ENCODE measurements at regions not wholly inside any gene's neighbourhood (a gene's known extent, or its start where the extent isn't known, plus 50 kb on each side); places are given as distances from the start of the nearest gene placed in this dataset.

GRCh38 chr12:107470645-107471044 lies 215.0 kb upstream of the PWP1 start:
- no peak overlapping the region for H3K27ac ChIP-seq (ENCODE audit: low read depth in 1 of 2, low read length in 1 of 2)
- no peaks in the 10 kb centered on the region for H3K27me3 ChIP-seq (ENCODE audit: control insufficient read depth in 2 of 2, insufficient read depth in 1 of 2, low read length in 1 of 2)
- WGBS: 96% methylated on average over 8 of the region's 8 CpGs
- no peaks in the 10 kb centered on the region for H3K9me3 ChIP-seq (ENCODE audit: control insufficient read depth in 2 of 2, insufficient read depth in 1 of 2, low read length in 1 of 2)
- H3K36me3 ChIP-seq (ENCODE audit: control insufficient read depth in 2 of 2, insufficient read depth in 2 of 2, low read length in 1 of 2): no peaks in the 10 kb centered on the region
- peaks cover 0 to 3% of the 10 kb centered on the region in 2 donors for H3K4me1 ChIP-seq (ENCODE audit: control insufficient read depth in 2 of 2, insufficient read depth in 2 of 2, low read length in 2 of 2)
- no peak overlapping the region for H3K4me3 ChIP-seq (ENCODE audit: low read length in 2 of 2)
- DNase-seq (ENCODE audit: low read depth in 6 of 9, low spot score in 9 of 9): no peak

GRCh38 chr12:107472308-107472707 lies 213.3 kb upstream of the PWP1 start:
- Histone ChIP-seq H3K4me1 (ENCODE audit: control insufficient read depth in 2 of 2, insufficient read depth in 2 of 2, low read length in 2 of 2) (peaks cover 0 to 3% of the 10 kb centered on the region in 2 donors), H3K4me3 (ENCODE audit: low read length in 2 of 2) (no peak overlapping the region), H3K27me3 (ENCODE audit: control insufficient read depth in 2 of 2, insufficient read depth in 1 of 2, low read length in 1 of 2) (no peaks in the 10 kb centered on the region), H3K9me3 (ENCODE audit: control insufficient read depth in 2 of 2, insufficient read depth in 1 of 2, low read length in 1 of 2) (no peaks in the 10 kb centered on the region), H3K27ac (ENCODE audit: low read depth in 1 of 2, low read length in 1 of 2) (no peak overlapping the region), H3K36me3 (ENCODE audit: control insufficient read depth in 2 of 2, insufficient read depth in 2 of 2, low read length in 1 of 2) (no peaks in the 10 kb centered on the region)
- WGBS: 97% methylated on average over 6 of the region's 6 CpGs
- DNase-seq (ENCODE audit: low read depth in 6 of 9, low spot score in 9 of 9): no peak

GRCh38 chr12:107474099-107474498 lies 211.5 kb upstream of the PWP1 start:
- Histone ChIP-seq H3K27me3 (ENCODE audit: control insufficient read depth in 2 of 2, insufficient read depth in 1 of 2, low read length in 1 of 2) (no peaks in the 10 kb centered on the region), H3K4me1 (ENCODE audit: control insufficient read depth in 2 of 2, insufficient read depth in 2 of 2, low read length in 2 of 2) (no peaks in the 10 kb centered on the region), H3K27ac (ENCODE audit: low read depth in 1 of 2, low read length in 1 of 2) (no peak overlapping the region), H3K36me3 (ENCODE audit: control insufficient read depth in 2 of 2, insufficient read depth in 2 of 2, low read length in 1 of 2) (no peaks in the 10 kb centered on the region), H3K4me3 (ENCODE audit: low read length in 2 of 2) (no peak overlapping the region), H3K9me3 (ENCODE audit: control insufficient read depth in 2 of 2, insufficient read depth in 1 of 2, low read length in 1 of 2) (no peaks in the 10 kb centered on the region)
- WGBS: 97% methylated on average over 9 of the region's 9 CpGs
- no peak for DNase-seq (ENCODE audit: low read depth in 6 of 9, low spot score in 9 of 9)

- Histone ChIP-seq H3K4me1 (ENCODE audit: control insufficient read depth in 2 of 2, insufficient read depth in 2 of 2, low read length in 2 of 2) (no peaks in the 10 kb centered on the region), H3K27ac (ENCODE audit: low read depth in 1 of 2, low read length in 1 of 2) (no peak overlapping the region), H3K27me3 (ENCODE audit: control insufficient read depth in 2 of 2, insufficient read depth in 1 of 2, low read length in 1 of 2) (no peaks in the 10 kb centered on the region), H3K4me3 (ENCODE audit: low read length in 2 of 2) (no peak overlapping the region), H3K9me3 (ENCODE audit: control insufficient read depth in 2 of 2, insufficient read depth in 1 of 2, low read length in 1 of 2) (no peaks in the 10 kb centered on the region), H3K36me3 (ENCODE audit: control insufficient read depth in 2 of 2, insufficient read depth in 2 of 2, low read length in 1 of 2) (no peaks in the 10 kb centered on the region)
- DNase-seq (ENCODE audit: low read depth in 6 of 9, low spot score in 9 of 9): no peak
- 91% methylated on average over 4 of the region's 4 CpGs for WGBS
Observed at GRCh38 chr12:107474639-107475539, 210.7 kb upstream of the PWP1 start.

GRCh38 chr12:107475900-107476299 lies 209.7 kb upstream of the PWP1 start:
- no peak for DNase-seq (ENCODE audit: low read depth in 6 of 9, low spot score in 9 of 9)
- H3K4me3 ChIP-seq (ENCODE audit: low read length in 2 of 2): no peak overlapping the region
- H3K4me1 ChIP-seq (ENCODE audit: control insufficient read depth in 2 of 2, insufficient read depth in 2 of 2, low read length in 2 of 2): no peaks in the 10 kb centered on the region
- no peak overlapping the region for H3K27ac ChIP-seq (ENCODE audit: low read depth in 1 of 2, low read length in 1 of 2)
- no peaks in the 10 kb centered on the region for H3K36me3 ChIP-seq (ENCODE audit: control insufficient read depth in 2 of 2, insufficient read depth in 2 of 2, low read length in 1 of 2)
- H3K27me3 ChIP-seq (ENCODE audit: control insufficient read depth in 2 of 2, insufficient read depth in 1 of 2, low read length in 1 of 2): no peaks in the 10 kb centered on the region
- WGBS: 51% methylated on average over 4 of the region's 4 CpGs
- H3K9me3 ChIP-seq (ENCODE audit: control insufficient read depth in 2 of 2, insufficient read depth in 1 of 2, low read length in 1 of 2): no peaks in the 10 kb centered on the region

GRCh38 chr12:107477018-107477417 lies 208.6 kb upstream of the PWP1 start:
- Histone ChIP-seq H3K9me3 (ENCODE audit: control insufficient read depth in 2 of 2, insufficient read depth in 1 of 2, low read length in 1 of 2) (no peaks in the 10 kb centered on the region), H3K4me3 (ENCODE audit: low read length in 2 of 2) (no peak overlapping the region), H3K4me1 (ENCODE audit: control insufficient read depth in 2 of 2, insufficient read depth in 2 of 2, low read length in 2 of 2) (no peaks in the 10 kb centered on the region), H3K36me3 (ENCODE audit: control insufficient read depth in 2 of 2, insufficient read depth in 2 of 2, low read length in 1 of 2) (no peaks in the 10 kb centered on the region), H3K27ac (ENCODE audit: low read depth in 1 of 2, low read length in 1 of 2) (no peak overlapping the region), H3K27me3 (ENCODE audit: control insufficient read depth in 2 of 2, insufficient read depth in 1 of 2, low read length in 1 of 2) (no peaks in the 10 kb centered on the region)
- 97% methylated on average over 7 of the region's 7 CpGs for WGBS
- no peak for DNase-seq (ENCODE audit: low read depth in 6 of 9, low spot score in 9 of 9)

GRCh38 chr12:107477947-107478610 lies 207.5 kb upstream of the PWP1 start:
- H3K9me3 ChIP-seq (ENCODE audit: control insufficient read depth in 2 of 2, insufficient read depth in 1 of 2, low read length in 1 of 2): no peaks in the 10 kb centered on the region
- WGBS: 95% methylated on average over 2 of the region's 2 CpGs

GRCh38 chr12:107478881-107479280 lies 206.7 kb upstream of the PWP1 start:
- Histone ChIP-seq H3K4me3 (ENCODE audit: low read length in 2 of 2) (no peak overlapping the region), H3K27ac (ENCODE audit: low read depth in 1 of 2, low read length in 1 of 2) (no peak overlapping the region), H3K9me3 (ENCODE audit: control insufficient read depth in 2 of 2, insufficient read depth in 1 of 2, low read length in 1 of 2) (no peaks in the 10 kb centered on the region), H3K36me3 (ENCODE audit: control insufficient read depth in 2 of 2, insufficient read depth in 2 of 2, low read length in 1 of 2) (no peaks in the 10 kb centered on the region), H3K27me3 (ENCODE audit: control insufficient read depth in 2 of 2, insufficient read depth in 1 of 2, low read length in 1 of 2) (no peaks in the 10 kb centered on the region), H3K4me1 (ENCODE audit: control insufficient read depth in 2 of 2, insufficient read depth in 2 of 2, low read length in 2 of 2) (no peaks in the 10 kb centered on the region)
- 100% methylated on average over 1 of the region's 1 CpG for WGBS
- no peak for DNase-seq (ENCODE audit: low read depth in 6 of 9, low spot score in 9 of 9)

More at GRCh38 chr12:107477947-107478610, 207.5 kb upstream of the PWP1 start:
- H3K27me3 ChIP-seq (ENCODE audit: control insufficient read depth in 2 of 2, insufficient read depth in 1 of 2, low read length in 1 of 2): no peaks in the 10 kb centered on the region
- H3K36me3 ChIP-seq (ENCODE audit: control insufficient read depth in 2 of 2, insufficient read depth in 2 of 2, low read length in 1 of 2): no peaks in the 10 kb centered on the region
- H3K27ac ChIP-seq (ENCODE audit: low read depth in 1 of 2, low read length in 1 of 2): no peak overlapping the region
- no peak overlapping the region for H3K4me3 ChIP-seq (ENCODE audit: low read length in 2 of 2)
- H3K4me1 ChIP-seq (ENCODE audit: control insufficient read depth in 2 of 2, insufficient read depth in 2 of 2, low read length in 2 of 2): no peaks in the 10 kb centered on the region
- DNase-seq (ENCODE audit: low read depth in 6 of 9, low spot score in 9 of 9): no peak

GRCh38 chr12:107480836-107481608 lies 204.6 kb upstream of the PWP1 start:
- 96% methylated on average over 4 of the region's 4 CpGs for WGBS

More at GRCh38 chr12:107480836-107481608, 204.6 kb upstream of the PWP1 start:
- Histone ChIP-seq H3K4me3 (ENCODE audit: low read length in 2 of 2) (no peak overlapping the region), H3K9me3 (ENCODE audit: control insufficient read depth in 2 of 2, insufficient read depth in 1 of 2, low read length in 1 of 2) (no peaks in the 10 kb centered on the region), H3K4me1 (ENCODE audit: control insufficient read depth in 2 of 2, insufficient read depth in 2 of 2, low read length in 2 of 2) (no peaks in the 10 kb centered on the region), H3K36me3 (ENCODE audit: control insufficient read depth in 2 of 2, insufficient read depth in 2 of 2, low read length in 1 of 2) (no peaks in the 10 kb centered on the region), H3K27ac (ENCODE audit: low read depth in 1 of 2, low read length in 1 of 2) (no peak overlapping the region), H3K27me3 (ENCODE audit: control insufficient read depth in 2 of 2, insufficient read depth in 1 of 2, low read length in 1 of 2) (no peaks in the 10 kb centered on the region)
- DNase-seq (ENCODE audit: low read depth in 6 of 9, low spot score in 9 of 9): no peak
